ENCODE measurements at regions not wholly inside any gene's neighbourhood (a gene's known extent, or its start where the extent isn't known, plus 50 kb on each side); places are given as distances from the start of the nearest gene placed in this dataset.

GRCh38 chr12:87924149-87924548 lies 105.1 kb downstream of the C12orf50 start:
- no peak for TF ChIP-seq EZH2phosphoT487 (IDR thresholded peaks at IDR 0.05; ENCODE audit: borderline replicate concordance, low read length)
- TF ChIP-seq CTCF (IDR thresholded peaks at IDR 0.05; ENCODE audit: low read depth, low read length, poor library complexity, severe bottlenecking), result no peak
- Histone ChIP-seq H3K4me3 (ENCODE audit: low read length) (no peak overlapping the region), H4K20me1 (ENCODE audit: control insufficient read depth, insufficient read depth, low read depth, low read length) (no peaks in the 10 kb centered on the region), H3K4me1 (ENCODE audit: control insufficient read depth, low read length) (no peaks in the 10 kb centered on the region), H3K9me3 (ENCODE audit: control insufficient read depth, insufficient read depth, low read length) (no peaks in the 10 kb centered on the region), H3K9me2 (replicated peaks; ENCODE audit: control insufficient read depth, low read length) (no peaks in the 10 kb centered on the region), H3F3A (ENCODE audit: control insufficient read depth, insufficient read depth) (no peaks in the 10 kb centered on the region), H3K4me2 (ENCODE audit: low read length) (no peak overlapping the region), H3K27me3 (ENCODE audit: control insufficient read depth, low read length) (no peaks in the 10 kb centered on the region), H3K36me3 (ENCODE audit: control insufficient read depth, low read length) (no peaks in the 10 kb centered on the region), H3K27ac (ENCODE audit: low read depth, low read length) (no peak overlapping the region), H3K79me2 (ENCODE audit: control insufficient read depth, low read length) (no peaks in the 10 kb centered on the region)

- Histone ChIP-seq H3K9me2 (replicated peaks; ENCODE audit: control insufficient read depth, low read length) (no peaks in the 10 kb centered on the region), H3K27me3 (ENCODE audit: control insufficient read depth, low read length) (no peaks in the 10 kb centered on the region), H3K79me2 (ENCODE audit: control insufficient read depth, low read length) (no peaks in the 10 kb centered on the region), H4K20me1 (ENCODE audit: control insufficient read depth, insufficient read depth, low read depth, low read length) (no peaks in the 10 kb centered on the region), H3K4me3 (ENCODE audit: low read length) (no peak overlapping the region), H3F3A (ENCODE audit: control insufficient read depth, insufficient read depth) (no peaks in the 10 kb centered on the region), H3K9me3 (ENCODE audit: control insufficient read depth, insufficient read depth, low read length) (no peaks in the 10 kb centered on the region), H3K4me2 (ENCODE audit: low read length) (no peak overlapping the region), H3K27ac (ENCODE audit: low read depth, low read length) (no peak overlapping the region), H3K36me3 (ENCODE audit: control insufficient read depth, low read length) (no peaks in the 10 kb centered on the region), H3K4me1 (ENCODE audit: control insufficient read depth, low read length) (no peaks in the 10 kb centered on the region)
- TF ChIP-seq EZH2phosphoT487 (IDR thresholded peaks at IDR 0.05; ENCODE audit: borderline replicate concordance, low read length) (no peak), CTCF (IDR thresholded peaks at IDR 0.05; ENCODE audit: low read depth, low read length, poor library complexity, severe bottlenecking) (no peak)
Observed at GRCh38 chr12:87923361-87923760, 105.8 kb downstream of the C12orf50 start.

- no peak overlapping the region for H3K4me2 ChIP-seq (ENCODE audit: low read length)
- H3F3A ChIP-seq (ENCODE audit: control insufficient read depth, insufficient read depth), result no peaks in the 10 kb centered on the region
- no peaks in the 10 kb centered on the region for H3K9me2 ChIP-seq (replicated peaks; ENCODE audit: control insufficient read depth, low read length)
- no peaks in the 10 kb centered on the region for H3K79me2 ChIP-seq (ENCODE audit: control insufficient read depth, low read length)
- no peaks in the 10 kb centered on the region for H3K4me1 ChIP-seq (ENCODE audit: control insufficient read depth, low read length)
- no peak overlapping the region for H3K4me3 ChIP-seq (ENCODE audit: low read length)
- H3K36me3 ChIP-seq (ENCODE audit: control insufficient read depth, low read length), result no peaks in the 10 kb centered on the region
- no peaks in the 10 kb centered on the region for H4K20me1 ChIP-seq (ENCODE audit: control insufficient read depth, insufficient read depth, low read depth, low read length)
- H3K27me3 ChIP-seq (ENCODE audit: control insufficient read depth, low read length), result no peaks in the 10 kb centered on the region
- H3K9me3 ChIP-seq (ENCODE audit: control insufficient read depth, insufficient read depth, low read length), result no peaks in the 10 kb centered on the region
- no peak overlapping the region for H3K27ac ChIP-seq (ENCODE audit: low read depth, low read length)
- TF ChIP-seq CTCF (IDR thresholded peaks at IDR 0.05; ENCODE audit: low read depth, low read length, poor library complexity, severe bottlenecking), result no peak
- TF ChIP-seq EZH2phosphoT487 (IDR thresholded peaks at IDR 0.05; ENCODE audit: borderline replicate concordance, low read length), result no peak
Observed at GRCh38 chr12:87922736-87923135, 106.5 kb downstream of the C12orf50 start.

- Histone ChIP-seq H3K4me3 (ENCODE audit: low read length) (no peak overlapping the region), H3K79me2 (ENCODE audit: control insufficient read depth, low read length) (no peaks in the 10 kb centered on the region), H3K9me3 (ENCODE audit: control insufficient read depth, insufficient read depth, low read length) (no peaks in the 10 kb centered on the region), H3K36me3 (ENCODE audit: control insufficient read depth, low read length) (no peaks in the 10 kb centered on the region), H3K4me2 (ENCODE audit: low read length) (no peak overlapping the region), H3K9me2 (replicated peaks; ENCODE audit: control insufficient read depth, low read length) (no peaks in the 10 kb centered on the region), H3K27me3 (ENCODE audit: control insufficient read depth, low read length) (no peaks in the 10 kb centered on the region), H3K4me1 (ENCODE audit: control insufficient read depth, low read length) (no peaks in the 10 kb centered on the region), H4K20me1 (ENCODE audit: control insufficient read depth, insufficient read depth, low read depth, low read length) (no peaks in the 10 kb centered on the region), H3K27ac (ENCODE audit: low read depth, low read length) (no peak overlapping the region), H3F3A (ENCODE audit: control insufficient read depth, insufficient read depth) (no peaks in the 10 kb centered on the region)
- TF ChIP-seq CTCF (IDR thresholded peaks at IDR 0.05; ENCODE audit: low read depth, low read length, poor library complexity, severe bottlenecking) (no peak), EZH2phosphoT487 (IDR thresholded peaks at IDR 0.05; ENCODE audit: borderline replicate concordance, low read length) (no peak)
Observed at GRCh38 chr12:87921621-87922020, 107.6 kb downstream of the C12orf50 start.

All from DOHH2 (cell line).